IPS-15b (cell line): ENCODE measurements at regions not wholly inside any gene's neighbourhood (a gene's known extent, or its start where the extent isn't known, plus 50 kb on each side); places are given as distances from the start of the nearest gene placed in this dataset.

ENCODE experiments used
- H3K27me3 ChIP-seq: one replicate; pipeline ENCODE4 v1.6.1; 2013; ENCODE audit warnings: low read length; ENCODE audit not compliant: control insufficient read depth, insufficient read depth
- H3K36me3 ChIP-seq: one replicate; pipeline ENCODE4 v1.6.1; 2013; ENCODE audit warnings: low read length; ENCODE audit not compliant: control insufficient read depth, insufficient read depth
- H3K4me1 ChIP-seq: one replicate; pipeline ENCODE4 v1.6.1; 2013; ENCODE audit warnings: mild to moderate bottlenecking, low read length; ENCODE audit not compliant: control insufficient read depth, insufficient read depth
- H3K4me3 ChIP-seq: one replicate; pipeline ENCODE4 v1.5.1; 2013; ENCODE audit warnings: low read depth, low read length
- H3K9ac ChIP-seq: one replicate; pipeline ENCODE4 v1.6.1; 2013; ENCODE audit warnings: low read depth, mild to moderate bottlenecking, low read length
- H3K9me3 ChIP-seq: one replicate; pipeline ENCODE4 v1.6.1; 2013; ENCODE audit warnings: mild to moderate bottlenecking, low read length; ENCODE audit not compliant: control insufficient read depth, insufficient read depth

DNA sequence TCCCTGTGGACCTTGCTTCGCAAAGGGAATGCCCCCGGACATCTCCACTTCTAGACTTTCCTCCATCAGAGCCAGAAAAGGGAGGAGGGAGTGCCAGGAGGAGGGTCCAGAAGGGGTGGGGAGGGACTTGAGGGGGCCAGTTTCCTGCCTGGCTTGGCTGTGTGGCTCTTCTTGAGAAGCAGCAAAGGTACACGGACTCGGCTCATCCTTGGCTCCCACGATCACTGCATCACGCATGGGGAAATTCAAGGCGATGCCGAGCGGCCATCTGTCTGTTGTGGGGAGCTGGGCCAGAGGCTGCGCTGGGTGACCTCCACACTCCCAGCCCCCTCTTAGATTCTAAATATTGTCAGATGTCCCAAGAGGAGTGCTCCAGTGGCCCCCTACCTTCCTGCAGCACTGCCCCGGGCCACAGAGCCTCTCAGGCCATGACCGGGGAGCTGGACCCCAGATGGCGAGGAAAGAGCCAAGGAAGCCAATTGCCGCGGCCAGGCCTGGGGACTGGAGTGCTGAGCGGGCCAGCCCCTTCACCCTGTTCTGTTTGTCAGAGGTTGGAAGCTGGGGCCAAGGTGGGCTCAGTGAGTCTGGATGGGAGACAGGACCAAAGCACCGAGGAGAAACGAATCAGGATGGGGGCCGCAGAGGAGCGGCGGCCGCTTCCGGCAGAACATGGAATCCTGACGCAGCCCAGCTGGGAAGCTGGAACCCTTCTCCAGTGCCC, 104.5 kb downstream of the RBFOX3 start:
- no peak overlapping the region for H3K9ac ChIP-seq
- H3K36me3 ChIP-seq, result no peaks in the 10 kb centered on the region
- H3K4me3 ChIP-seq, result no peak overlapping the region
- no peaks in the 10 kb centered on the region for H3K27me3 ChIP-seq
- H3K9me3 ChIP-seq, result no peaks in the 10 kb centered on the region
- H3K4me1 ChIP-seq, result no peaks in the 10 kb centered on the region

GRCh38 chr17:79505199-79505598, 105.7 kb downstream of the RBFOX3 start:
- H3K9me3 ChIP-seq, result no peaks in the 10 kb centered on the region
- H3K27me3 ChIP-seq, result no peaks in the 10 kb centered on the region

GRCh38 chr17:79504181-79504605, 106.7 kb downstream of the RBFOX3 start:
- no peaks in the 10 kb centered on the region for H3K27me3 ChIP-seq

More at GRCh38 chr17:79505199-79505598, 105.7 kb downstream of the RBFOX3 start:
- no peaks in the 10 kb centered on the region for H3K36me3 ChIP-seq
- no peak overlapping the region for H3K9ac ChIP-seq
- H3K4me1 ChIP-seq, result no peaks in the 10 kb centered on the region
- no peak overlapping the region for H3K4me3 ChIP-seq

GRCh38 chr17:79503126-79503839, 107.6 kb downstream of the RBFOX3 start:
- H3K27me3 ChIP-seq, result no peaks in the 10 kb centered on the region

More at GRCh38 chr17:79504181-79504605, 106.7 kb downstream of the RBFOX3 start:
- Histone ChIP-seq H3K36me3 (no peaks in the 10 kb centered on the region), H3K9ac (no peak overlapping the region), H3K4me1 (no peaks in the 10 kb centered on the region), H3K4me3 (no peak overlapping the region), H3K9me3 (no peaks in the 10 kb centered on the region)

GRCh38 chr17:79501910-79502309, 108.9 kb downstream of the RBFOX3 start:
- no peaks in the 10 kb centered on the region for H3K27me3 ChIP-seq
- H3K4me3 ChIP-seq, result no peak overlapping the region
- no peaks in the 10 kb centered on the region for H3K36me3 ChIP-seq
- no peak overlapping the region for H3K9ac ChIP-seq
- no peaks in the 10 kb centered on the region for H3K9me3 ChIP-seq
- no peaks in the 10 kb centered on the region for H3K4me1 ChIP-seq

More at GRCh38 chr17:79503126-79503839, 107.6 kb downstream of the RBFOX3 start:
- no peaks in the 10 kb centered on the region for H3K36me3 ChIP-seq
- H3K9ac ChIP-seq, result no peak overlapping the region
- no peak overlapping the region for H3K4me3 ChIP-seq
- H3K4me1 ChIP-seq, result no peaks in the 10 kb centered on the region
- H3K9me3 ChIP-seq, result no peaks in the 10 kb centered on the region

- H3K4me1 ChIP-seq, result no peaks in the 10 kb centered on the region
Observed at GRCh38 chr17:79500745-79501618, 109.9 kb downstream of the RBFOX3 start.

DNA sequence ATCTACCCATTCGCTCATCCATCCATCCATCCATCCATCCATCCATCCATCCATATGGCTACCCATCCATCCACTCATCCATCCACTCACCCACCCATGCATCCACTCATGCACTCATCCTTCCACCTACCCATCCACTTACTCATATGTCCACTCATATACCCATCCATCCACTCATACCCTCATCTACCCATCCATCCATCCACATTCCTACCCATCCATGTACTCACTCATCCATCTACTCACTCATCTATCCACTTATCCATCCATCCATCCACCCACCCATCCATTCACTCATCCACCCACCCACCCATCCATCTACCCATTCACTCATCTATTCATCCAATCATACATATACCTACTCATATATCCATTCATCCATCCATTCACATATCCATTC, 112.0 kb downstream of the RBFOX3 start:
- H3K4me1 ChIP-seq, result no peaks in the 10 kb centered on the region
- no peaks in the 10 kb centered on the region for H3K9me3 ChIP-seq
- H3K9ac ChIP-seq, result no peak overlapping the region
- H3K27me3 ChIP-seq, result no peaks in the 10 kb centered on the region
- no peak overlapping the region for H3K4me3 ChIP-seq
- no peaks in the 10 kb centered on the region for H3K36me3 ChIP-seq

More at GRCh38 chr17:79500745-79501618, 109.9 kb downstream of the RBFOX3 start:
- no peaks in the 10 kb centered on the region for H3K36me3 ChIP-seq
- no peaks in the 10 kb centered on the region for H3K9me3 ChIP-seq
- H3K4me3 ChIP-seq, result no peak overlapping the region
- H3K27me3 ChIP-seq, result no peaks in the 10 kb centered on the region
- no peak overlapping the region for H3K9ac ChIP-seq

GRCh38 chr17:79497777-79498348, 113.0 kb downstream of the RBFOX3 start:
- Histone ChIP-seq H3K9ac (no peak overlapping the region), H3K36me3 (no peaks in the 10 kb centered on the region), H3K4me3 (no peak overlapping the region), H3K4me1 (no peaks in the 10 kb centered on the region), H3K9me3 (no peaks in the 10 kb centered on the region), H3K27me3 (no peaks in the 10 kb centered on the region)

DNA sequence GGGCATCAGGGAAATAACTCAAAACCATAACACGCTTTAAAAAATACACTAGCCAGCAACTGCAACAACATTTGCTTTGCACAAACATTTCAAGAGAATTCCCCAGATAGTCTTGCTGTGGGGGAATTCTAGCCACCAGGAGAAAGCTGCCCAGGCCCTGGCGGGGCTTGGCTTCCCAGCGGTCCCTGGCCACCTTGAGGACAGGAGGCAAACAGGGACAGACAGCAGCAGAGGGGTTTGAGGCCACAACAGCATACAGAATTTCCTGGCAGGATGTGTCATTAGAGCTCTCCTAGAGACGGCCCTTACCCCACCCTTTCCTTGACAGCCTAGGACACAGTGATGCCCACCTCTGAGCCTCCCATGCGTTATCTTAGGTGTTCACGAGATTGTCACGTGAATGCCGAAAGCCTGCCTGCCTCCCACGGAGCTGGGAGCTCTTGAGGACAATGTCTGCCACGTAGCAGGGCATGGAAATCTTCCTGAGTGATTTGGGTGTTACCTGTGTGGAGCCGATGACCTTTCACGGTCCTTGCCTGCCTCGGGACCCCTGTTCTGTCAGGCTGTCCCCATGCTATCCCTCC, 114.3 kb downstream of the RBFOX3 start:
- Histone ChIP-seq H3K4me3 (no peak overlapping the region), H3K9ac (no peak overlapping the region), H3K9me3 (no peaks in the 10 kb centered on the region), H3K27me3 (no peaks in the 10 kb centered on the region), H3K36me3 (no peaks in the 10 kb centered on the region), H3K4me1 (no peaks in the 10 kb centered on the region)

DNA sequence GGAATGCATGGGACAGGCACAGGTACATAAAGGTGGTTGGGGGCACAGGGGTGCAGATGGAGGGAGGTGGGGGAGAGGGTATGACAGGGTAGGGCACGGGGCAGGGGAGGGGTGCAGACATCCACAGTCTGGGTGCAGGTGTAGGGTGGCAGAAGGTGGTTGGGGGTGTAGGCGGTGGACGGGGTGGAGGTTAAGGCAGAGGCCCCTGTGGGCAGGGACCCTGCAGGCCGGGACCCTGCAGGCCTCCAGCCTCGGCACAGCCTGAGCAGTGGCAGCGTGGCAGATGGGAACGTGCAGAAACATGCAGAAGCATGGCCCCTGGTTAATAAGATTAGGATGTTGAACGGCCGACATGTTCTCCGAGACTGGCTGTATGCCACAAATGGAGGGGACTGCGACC, 115.2 kb downstream of the RBFOX3 start:
- no peak overlapping the region for H3K9ac ChIP-seq
- no peak overlapping the region for H3K4me3 ChIP-seq
- H3K9me3 ChIP-seq, result no peaks in the 10 kb centered on the region
- no peaks in the 10 kb centered on the region for H3K4me1 ChIP-seq
- no peaks in the 10 kb centered on the region for H3K27me3 ChIP-seq
- no peaks in the 10 kb centered on the region for H3K36me3 ChIP-seq

DNA sequence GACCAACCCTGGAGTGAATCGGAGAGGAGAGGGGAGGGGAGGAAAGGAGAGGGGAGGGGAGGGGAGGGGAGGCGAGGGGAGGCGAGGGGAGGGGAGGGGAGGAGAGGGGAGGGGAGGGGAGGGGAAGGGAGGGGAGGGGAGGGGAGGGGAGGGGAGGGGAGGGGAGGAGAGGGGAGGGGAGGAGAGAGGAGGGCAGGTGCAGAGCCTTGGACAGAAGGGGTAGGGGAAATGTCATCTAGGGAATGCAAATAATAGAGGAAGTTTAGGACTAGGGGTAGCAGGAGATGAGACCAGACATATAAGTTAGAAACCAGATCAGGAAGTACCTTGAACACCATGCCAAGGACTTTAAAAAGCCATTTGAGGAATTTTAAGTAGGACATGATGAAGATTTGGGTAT, 119.8 kb downstream of the RBFOX3 start:
- no peaks in the 10 kb centered on the region for H3K36me3 ChIP-seq
- no peak overlapping the region for H3K9ac ChIP-seq
- H3K9me3 ChIP-seq, result no peaks in the 10 kb centered on the region
- no peaks in the 10 kb centered on the region for H3K27me3 ChIP-seq
- no peak overlapping the region for H3K4me3 ChIP-seq
- H3K4me1 ChIP-seq, result no peaks in the 10 kb centered on the region
